ENCODE measurements at regions not wholly inside any gene's neighbourhood (a gene's known extent, or its start where the extent isn't known, plus 50 kb on each side); places are given as distances from the start of the nearest gene placed in this dataset.

DNA sequence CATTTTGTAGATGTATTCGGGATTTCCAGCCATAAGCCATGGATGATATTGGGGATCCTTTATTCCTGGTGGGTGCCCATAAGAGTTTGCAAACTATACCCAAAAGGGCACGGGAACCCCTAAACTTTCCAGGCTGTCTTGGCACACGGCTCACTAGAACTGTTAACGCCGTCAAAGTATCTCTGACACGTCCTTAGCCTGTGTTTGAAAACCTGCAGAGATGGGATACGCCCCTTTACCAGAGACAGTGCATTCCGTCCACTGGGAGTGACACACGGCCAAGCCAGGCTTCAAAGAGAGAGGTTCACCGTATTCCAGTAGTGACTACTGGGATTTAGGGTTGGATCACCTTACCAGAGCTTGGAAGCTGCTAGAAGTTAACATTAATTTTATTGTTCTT lies 95.0 kb downstream of the THBS2 start:
- intact Hi-C loops (cut with micrococcal nuclease): no loop called here
- WGBS (ENCODE audit: insufficient coverage): 93% methylated on average over 9 of the region's 10 CpGs
- Histone ChIP-seq H3K9me3 (ENCODE audit: control extremely low read depth in 1 of 3, control insufficient read depth in 2 of 3, insufficient read depth in 1 of 3, low read length in 2 of 3) (peaks cover 0 to 7% (median 0%) of the 10 kb centered on the region in 3 donors), H3K9ac (ENCODE audit: low read length) (no peak overlapping the region), H3K79me2 (ENCODE audit: control insufficient read depth, insufficient read depth, low read length) (no peaks in the 10 kb centered on the region), H2AFZ (ENCODE audit: insufficient read depth, low read depth, low read length, poor library complexity, severe bottlenecking) (no peak overlapping the region), H3K27ac (ENCODE audit: low read length in 2 of 2) (no peak overlapping the region), H3K27me3 (replicated peaks in 1 of 4; ENCODE audit: control extremely low read depth in 1 of 4, control insufficient read depth in 3 of 4, insufficient read depth in 4 of 4, low read length in 3 of 4) (no peaks in the 10 kb centered on the region), H3K4me3 (ENCODE audit: control extremely low read depth in 1 of 5, extremely low read depth in 1 of 5, insufficient read depth in 1 of 5, low read depth in 2 of 5, low read length in 4 of 5) (no peak overlapping the region), H3K36me3 (replicated peaks in 1 of 2; ENCODE audit: control extremely low read depth in 1 of 2, control insufficient read depth in 1 of 2, extremely low read depth in 1 of 2, insufficient read depth in 2 of 2, low read length in 1 of 2) (no peaks in the 10 kb centered on the region), H4K20me1 (ENCODE audit: control insufficient read depth, insufficient read depth, low read length, poor library complexity, severe bottlenecking) (no peaks in the 10 kb centered on the region), H3K4me2 (replicated peaks; ENCODE audit: low read depth, low read length, poor library complexity, severe bottlenecking) (no peak overlapping the region), H3K4me1 (ENCODE audit: control insufficient read depth in 2 of 2, insufficient read depth in 2 of 2, low read length in 2 of 2) (no peaks in the 10 kb centered on the region)
- no peak overlapping the region for H3K27ac Mint-ChIP-seq
- no peaks in the 10 kb centered on the region for H3K4me1 Mint-ChIP-seq
- ATAC-seq (ENCODE audit: low read depth) (no peak), DNase-seq (no peak)
- CTCF ChIA-PET: interaction anchor here (1.1 kb wide), 1 partner anchor 97 kb away, joined by 3 read pairs; no protein-coding TSS in a partner anchor
- H3K4me3 Mint-ChIP-seq: no peak overlapping the region
- POLR2A ChIA-PET: no interaction called here
- no peaks in the 10 kb centered on the region for H3K9me3 Mint-ChIP-seq (ENCODE audit: insufficient read depth)
- TF ChIP-seq, protein P1, sequence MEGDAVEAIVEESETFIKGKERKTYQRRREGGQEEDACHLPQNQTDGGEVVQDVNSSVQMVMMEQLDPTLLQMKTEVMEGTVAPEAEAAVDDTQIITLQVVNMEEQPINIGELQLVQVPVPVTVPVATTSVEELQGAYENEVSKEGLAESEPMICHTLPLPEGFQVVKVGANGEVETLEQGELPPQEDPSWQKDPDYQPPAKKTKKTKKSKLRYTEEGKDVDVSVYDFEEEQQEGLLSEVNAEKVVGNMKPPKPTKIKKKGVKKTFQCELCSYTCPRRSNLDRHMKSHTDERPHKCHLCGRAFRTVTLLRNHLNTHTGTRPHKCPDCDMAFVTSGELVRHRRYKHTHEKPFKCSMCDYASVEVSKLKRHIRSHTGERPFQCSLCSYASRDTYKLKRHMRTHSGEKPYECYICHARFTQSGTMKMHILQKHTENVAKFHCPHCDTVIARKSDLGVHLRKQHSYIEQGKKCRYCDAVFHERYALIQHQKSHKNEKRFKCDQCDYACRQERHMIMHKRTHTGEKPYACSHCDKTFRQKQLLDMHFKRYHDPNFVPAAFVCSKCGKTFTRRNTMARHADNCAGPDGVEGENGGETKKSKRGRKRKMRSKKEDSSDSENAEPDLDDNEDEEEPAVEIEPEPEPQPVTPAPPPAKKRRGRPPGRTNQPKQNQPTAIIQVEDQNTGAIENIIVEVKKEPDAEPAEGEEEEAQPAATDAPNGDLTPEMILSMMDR (IDR thresholded peaks at IDR 0.05): no peak
- TF ChIP-seq EZH2 (IDR thresholded peaks at IDR 0.05; ENCODE audit: borderline replicate concordance, insufficient read depth, low read depth, low read length, poor library complexity, severe bottlenecking): no peak
- no peaks in the 10 kb centered on the region for H3K27me3 Mint-ChIP-seq

DNA sequence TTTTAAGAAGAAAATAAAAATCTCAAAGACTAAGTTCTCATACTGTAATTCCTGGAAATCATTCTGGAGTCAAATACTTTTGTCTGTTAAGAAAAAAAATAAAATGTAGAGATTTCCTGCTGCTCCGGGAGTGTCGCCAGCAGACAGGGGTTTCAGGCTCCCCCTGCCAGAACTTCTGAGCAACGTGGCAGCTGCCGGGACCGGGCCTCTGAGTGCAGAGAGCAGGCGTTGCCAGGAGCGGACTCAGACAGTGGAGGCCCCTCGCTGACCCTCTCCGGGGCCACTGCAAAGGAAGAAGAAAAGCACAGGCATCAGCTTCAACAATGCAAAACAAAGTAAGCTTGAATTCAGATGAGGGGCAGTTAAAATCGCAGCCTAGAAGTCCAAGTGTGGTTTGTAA lies 95.5 kb downstream of the THBS2 start:
- DNase-seq (no peak), ATAC-seq (ENCODE audit: low read depth) (no peak)
- H3K4me2 ChIP-seq (replicated peaks; ENCODE audit: low read depth, low read length, poor library complexity, severe bottlenecking): no peak overlapping the region

More for the DNA sequence above, 95.5 kb downstream of the THBS2 start:
- no peaks in the 10 kb centered on the region for H4K20me1 ChIP-seq (ENCODE audit: control insufficient read depth, insufficient read depth, low read length, poor library complexity, severe bottlenecking)
- H3K9me3 Mint-ChIP-seq (ENCODE audit: insufficient read depth): no peaks in the 10 kb centered on the region
- H3K27me3 ChIP-seq (replicated peaks in 1 of 4; ENCODE audit: control extremely low read depth in 1 of 4, control insufficient read depth in 3 of 4, insufficient read depth in 4 of 4, low read length in 3 of 4): no peaks in the 10 kb centered on the region
- no peaks in the 10 kb centered on the region for H3K4me1 Mint-ChIP-seq
- TF ChIP-seq EZH2 (IDR thresholded peaks at IDR 0.05; ENCODE audit: borderline replicate concordance, insufficient read depth, low read depth, low read length, poor library complexity, severe bottlenecking): no peak
- TF ChIP-seq, protein P1 (IDR thresholded peaks at IDR 0.05): no peak
- H3K4me3 ChIP-seq (ENCODE audit: control extremely low read depth in 1 of 5, extremely low read depth in 1 of 5, insufficient read depth in 1 of 5, low read depth in 2 of 5, low read length in 4 of 5): no peak overlapping the region
- ChIA-PET CTCF (interaction anchor here (1.1 kb wide), 1 partner anchor 97 kb away, joined by 3 read pairs; no protein-coding TSS in a partner anchor), POLR2A (no interaction called here)
- H2AFZ ChIP-seq (ENCODE audit: insufficient read depth, low read depth, low read length, poor library complexity, severe bottlenecking): no peak overlapping the region
- H3K4me3 Mint-ChIP-seq: no peak overlapping the region
- H3K27ac Mint-ChIP-seq: no peak overlapping the region
- H3K27ac ChIP-seq (ENCODE audit: low read length in 2 of 2): no peak overlapping the region
- no peaks in the 10 kb centered on the region for H3K36me3 ChIP-seq (replicated peaks in 1 of 2; ENCODE audit: control extremely low read depth in 1 of 2, control insufficient read depth in 1 of 2, extremely low read depth in 1 of 2, insufficient read depth in 2 of 2, low read length in 1 of 2)
- H3K27me3 Mint-ChIP-seq: no peaks in the 10 kb centered on the region
- WGBS (ENCODE audit: insufficient coverage): 53% methylated on average over 10 of the region's 10 CpGs
- peaks cover 0 to 7% (median 0%) of the 10 kb centered on the region in 3 donors for H3K9me3 ChIP-seq (ENCODE audit: control extremely low read depth in 1 of 3, control insufficient read depth in 2 of 3, insufficient read depth in 1 of 3, low read length in 2 of 3)
- H3K79me2 ChIP-seq (ENCODE audit: control insufficient read depth, insufficient read depth, low read length): no peaks in the 10 kb centered on the region
- H3K4me1 ChIP-seq (ENCODE audit: control insufficient read depth in 2 of 2, insufficient read depth in 2 of 2, low read length in 2 of 2): no peaks in the 10 kb centered on the region
- intact Hi-C loops (cut with micrococcal nuclease): no loop called here
- no peak overlapping the region for H3K9ac ChIP-seq (ENCODE audit: low read length)

Data from B cell (primary cell).